ENCODE measurements at regions not wholly inside any gene's neighbourhood (a gene's known extent, or its start where the extent isn't known, plus 50 kb on each side); places are given as distances from the start of the nearest gene placed in this dataset.

- ChIA-PET POLR2A (interaction anchor here (0.6 to 2.9 kb wide), 8 partner anchors 15 to 150 kb away, joined by 3 to 19 read pairs (median 6); partner anchors contain the start of gene TPM1), CTCF (interaction anchor here (2.5 kb wide), 1 partner anchor 151 kb away, joined by 8 read pairs; no protein-coding TSS in a partner anchor)
- TF ChIP-seq CTCF (IDR thresholded peaks at IDR 0.05; ENCODE audit: insufficient read depth, low read length, missing control alignments): no peak
- peak; percentile 97 for DNase-seq (ENCODE audit: low read depth, low spot score)
- H3K4me3 ChIP-seq (ENCODE audit: low read depth, low read length): no peak overlapping the region
These were observed 145.5 kb upstream of the TPM1 start for GRCh38 chr15:62896969-62897486.

DNA sequence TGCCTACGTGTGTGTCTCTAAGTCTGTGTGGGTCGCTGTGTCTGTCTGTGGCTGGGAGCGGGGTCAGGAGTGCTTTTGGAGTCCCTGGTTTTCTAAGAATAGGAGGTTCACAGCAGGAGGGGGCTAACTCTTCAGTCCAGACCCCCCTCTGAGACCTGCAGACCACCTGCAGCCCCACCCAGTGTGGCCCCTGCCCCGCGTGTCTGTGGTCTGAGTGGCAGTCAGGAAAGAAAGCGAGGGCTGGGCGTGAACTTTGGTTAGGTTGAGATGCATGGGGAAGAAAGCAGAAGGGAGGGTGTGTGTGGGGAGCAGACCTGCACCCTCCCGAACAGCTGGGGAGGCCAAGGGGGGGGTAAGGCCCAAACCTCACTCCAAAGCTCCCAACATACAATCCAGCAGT is 144.9 kb upstream of the TPM1 start:
- TF ChIP-seq CTCF (IDR thresholded peaks at IDR 0.05; ENCODE audit: insufficient read depth, low read length, missing control alignments): no peak
- CTCF ChIA-PET: no interaction called here
- no peak for DNase-seq (ENCODE audit: low read depth, low spot score)
- H3K4me3 ChIP-seq (ENCODE audit: low read depth, low read length): no peak overlapping the region
- POLR2A ChIA-PET: interaction anchor here (0.6 to 2.9 kb wide), 8 partner anchors 15 to 149 kb away, joined by 3 to 19 read pairs (median 4); partner anchors contain the start of gene TPM1

GRCh38 chr15:62899090-62899493 is 143.5 kb upstream of the TPM1 start:
- H3K4me3 ChIP-seq (ENCODE audit: low read depth, low read length): no peak overlapping the region
- no peak for TF ChIP-seq CTCF (IDR thresholded peaks at IDR 0.05; ENCODE audit: insufficient read depth, low read length, missing control alignments)
- no peak for DNase-seq (ENCODE audit: low read depth, low spot score)
- POLR2A ChIA-PET: interaction anchor here (1.3 kb wide), 1 partner anchor 30 kb away, joined by 3 read pairs; no protein-coding TSS in a partner anchor
- CTCF ChIA-PET: interaction anchor here (1.0 to 1.4 kb wide), 2 partner anchors 11 to 149 kb away, joined by 3 read pairs; no protein-coding TSS in a partner anchor

DNA sequence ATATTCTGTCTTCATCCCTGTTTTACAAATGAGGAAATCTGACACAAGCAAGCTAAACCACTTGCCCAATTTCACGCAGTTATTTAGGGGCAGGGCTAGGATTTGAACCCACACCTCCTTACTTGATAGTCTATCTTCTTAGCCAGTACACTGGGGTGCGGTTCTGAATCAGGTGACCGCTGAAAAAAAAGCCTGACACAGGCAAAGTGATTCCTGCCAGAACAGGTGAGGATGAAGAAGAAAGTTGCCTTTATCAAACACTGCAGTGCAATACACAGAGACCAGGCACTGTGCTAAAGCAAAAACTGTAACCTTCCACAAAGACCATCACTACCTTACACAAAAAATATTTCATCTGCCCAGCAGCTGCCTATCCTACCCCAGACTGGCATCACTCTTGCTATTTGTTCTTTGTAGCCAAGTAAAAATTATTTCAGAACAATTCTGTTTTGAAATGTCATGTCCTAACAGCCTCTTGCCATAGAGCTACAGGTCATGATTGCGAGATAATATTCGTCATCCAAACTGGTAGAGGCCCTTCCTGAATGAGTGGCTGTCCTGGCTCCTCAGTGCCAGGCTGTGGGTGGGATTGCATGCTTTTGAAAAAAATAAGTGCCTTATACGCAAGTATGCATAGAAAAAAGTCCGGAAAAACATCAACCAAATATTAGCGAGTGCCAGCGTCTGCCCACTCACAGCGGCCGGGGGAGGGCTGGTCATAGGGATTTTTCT is 142.3 kb upstream of the TPM1 start:
- no peak for DNase-seq (ENCODE audit: low read depth, low spot score)
- H3K4me3 ChIP-seq (ENCODE audit: low read depth, low read length): no peak overlapping the region
- ChIA-PET CTCF (no interaction called here), POLR2A (no interaction called here)
- TF ChIP-seq CTCF (IDR thresholded peaks at IDR 0.05; ENCODE audit: insufficient read depth, low read length, missing control alignments): no peak

DNA sequence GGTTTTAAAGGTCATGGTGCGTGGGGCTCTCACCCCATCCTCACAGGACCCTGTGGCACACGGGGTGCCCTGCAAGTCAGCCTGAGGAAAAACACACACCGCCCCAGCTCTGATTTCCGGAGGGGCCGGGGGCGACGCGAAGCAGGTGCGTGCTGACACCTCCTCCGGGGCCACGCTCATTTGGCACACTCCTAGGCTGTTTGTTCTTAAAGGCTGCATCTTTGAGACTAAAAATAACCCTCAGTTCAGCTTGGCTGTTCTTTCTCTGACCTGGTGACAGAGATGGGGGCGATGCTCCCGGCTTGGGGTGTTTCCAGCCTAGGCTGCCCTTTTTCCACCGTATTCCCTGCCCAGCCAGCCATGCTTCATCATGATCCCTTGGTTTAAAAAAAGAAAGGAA is 141.5 kb upstream of the TPM1 start:
- TF ChIP-seq CTCF (IDR thresholded peaks at IDR 0.05; ENCODE audit: insufficient read depth, low read length, missing control alignments): no peak
- DNase-seq (ENCODE audit: low read depth, low spot score): no peak
- CTCF ChIA-PET: no interaction called here
- H3K4me3 ChIP-seq (ENCODE audit: low read depth, low read length): no peak overlapping the region
- POLR2A ChIA-PET: no interaction called here

DNA sequence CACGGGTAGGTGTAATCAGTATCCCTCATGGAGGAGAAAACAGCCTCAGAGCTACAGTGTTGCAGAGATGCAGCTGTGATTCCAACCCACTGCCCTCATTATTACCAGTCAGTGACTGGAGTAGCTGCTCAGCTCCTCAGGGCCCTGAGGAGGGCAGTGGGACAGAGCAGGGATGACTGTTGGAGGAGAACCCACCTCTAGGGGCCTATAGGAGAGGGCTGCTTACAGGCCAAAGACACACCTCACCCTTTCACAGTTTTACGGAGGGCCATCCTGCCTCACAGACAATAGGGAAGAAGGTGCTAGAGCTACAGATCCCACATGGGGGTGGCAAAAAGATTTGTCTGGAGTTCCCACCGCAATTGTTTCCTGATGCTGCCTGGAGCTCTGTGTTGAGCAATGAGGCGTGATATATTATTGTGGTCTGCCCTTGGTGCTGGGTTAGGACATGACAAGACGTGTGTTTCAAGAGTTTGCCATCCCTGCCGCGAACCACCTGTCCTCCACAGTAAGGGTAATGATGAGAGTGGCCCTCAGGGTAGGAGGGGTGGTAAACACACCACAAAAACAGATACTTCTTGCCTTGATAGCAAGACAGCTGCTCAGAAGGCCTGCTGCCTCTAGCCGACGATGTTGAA is 140.5 kb upstream of the TPM1 start:
- no peak for TF ChIP-seq CTCF (IDR thresholded peaks at IDR 0.05; ENCODE audit: insufficient read depth, low read length, missing control alignments)
- ChIA-PET CTCF (no interaction called here), POLR2A (interaction anchor here (1.0 kb wide), 1 partner anchor 142 kb away, joined by 3 read pairs; no protein-coding TSS in a partner anchor)
- no peak overlapping the region for H3K4me3 ChIP-seq (ENCODE audit: low read depth, low read length)
- no peak for DNase-seq (ENCODE audit: low read depth, low spot score)
